Adrenal gland (tissue), 9 donors: ENCODE measurements at regions not wholly inside any gene's neighbourhood (a gene's known extent, or its start where the extent isn't known, plus 50 kb on each side); places are given as distances from the start of the nearest gene placed in this dataset.
"Not testable (repeated sequence)": the region's sequence is repeated elsewhere in the genome, so short reads cannot be mapped to it uniquely, and the experiment has no call there.

Experiments used
- DNase-seq, 7 donors: peaks; one replicate each; pipeline ENCODE4 v3.0.0-alpha.2; 2019 to 2020
- H3K27ac ChIP-seq, 5 donors: fragments of 200-600 bp; sonication (generic) in 4 of 5; 1 replicate in 3 of 5; 2 replicates in 2 of 5; pipeline versions ENCODE4 v1.5.1 to v1.8.0; 2016 to 2020; ENCODE audit warnings: mild to moderate bottlenecking in 1 of 5
- H3K27me3 ChIP-seq: fragments of 200-600 bp; 2 replicates; pipeline ENCODE4 v1.8.0; 2021
- H3K36me3 ChIP-seq, 2 donors: fragments of 200-600 bp; replicated peaks in 1 of 2; 1 replicate in 1 of 2; 2 replicates in 1 of 2; pipeline versions ENCODE4 v1.5.1 to v1.8.0; 2018 to 2022
- H3K4me1 ChIP-seq, 2 donors: fragments of 200-600 bp; replicated peaks in 1 of 2; 1 replicate in 1 of 2; 2 replicates in 1 of 2; pipeline versions ENCODE4 v1.5.1 to v1.8.0; 2018 to 2021
- H3K4me3 ChIP-seq, 4 donors: fragments of 200-600 bp; sonication (generic) in 3 of 4; one replicate each; pipeline ENCODE4 v1.5.1; 2016 to 2018
- H3K9me3 ChIP-seq, 3 donors: fragments of 200-600 bp; sonication (generic) in 1 of 3; replicated peaks in 1 of 3; 1 replicate in 2 of 3; 2 replicates in 1 of 3; pipeline versions ENCODE4 v1.5.1 to v1.8.0; 2016 to 2021
- WGBS, 4 donors: extraction: QIAGEN DNeasy Blood & Tissue Kit in 2 of 4; methylation state at CpG; one replicate each; pipeline versions ENCODE4 v1.1.5 to v1.1.7; 2013 to 2017; 5-methylcytosine and 5-hydroxymethylcytosine counted together
- intact Hi-C, 2 donors: fragments of 100-400 bp; cut with DNase I; formaldehyde crosslinking; loops; one replicate each; pipeline versions ENCODE4 v1.14.1 to v1.15.0; 2022 to 2023
- small RNA-seq, 2 donors: library from RNA; depleted of rRNA; stranded (forward); fragments of <200 nt; gene quantifications; one replicate each; pipeline ENCODE3, GENCODE V24; 2016
- donor health status: healthy with polysubstance abuse.
- donor health status: Bipolar disorder and iron deficiency.
- donor health status: DM: yes; HTN: yes; CAD: no.
- donor health status: DM: no; HTN: no; CAD: no.
- donor health status: DM: no; HTN: no; CAD: no.

DNA sequence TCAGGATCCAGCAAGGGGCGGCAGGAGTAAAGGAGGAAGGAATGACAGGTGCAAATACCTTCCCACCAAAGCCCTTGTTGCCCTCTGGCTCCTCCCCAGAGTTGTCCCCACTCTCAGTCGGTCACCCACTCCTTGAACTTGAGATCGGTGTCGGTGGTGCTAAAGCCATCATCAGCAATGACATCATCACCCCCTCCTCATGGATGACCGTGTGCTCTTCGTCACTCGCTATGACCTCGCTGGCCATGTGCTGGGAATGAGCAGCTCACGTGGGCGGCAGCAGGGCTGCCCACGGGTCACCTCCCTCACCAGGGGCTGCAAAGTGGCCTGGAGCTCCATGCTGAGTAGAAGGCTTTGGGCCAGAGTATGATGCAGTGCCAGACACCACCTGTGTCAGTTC, 405.3 kb downstream of the CACNA1B start:
- intact Hi-C loops, DNase-seq: not testable (repeated sequence)

More for the DNA sequence above, 405.3 kb downstream of the CACNA1B start:
- H3K4me1 ChIP-seq, H3K4me3 ChIP-seq, H3K36me3 ChIP-seq, H3K27ac ChIP-seq, H3K9me3 ChIP-seq, H3K27me3 ChIP-seq: not testable (repeated sequence)
- WGBS, 4 donors: no CpG with 5 or more reads among the region's 11 CpGs

Small RNA genes lying in the stretch of these regions (small RNA-seq; reads per million reads assigned to genes)
- gene RNU6-785P: 0 reads per million in 2 donors
